Liver (tissue), 7 donors: ENCODE measurements at regions not wholly inside any gene's neighbourhood (a gene's known extent, or its start where the extent isn't known, plus 50 kb on each side); places are given as distances from the start of the nearest gene placed in this dataset.

Source experiments
- DNase-seq: peaks from one replicate; pipeline ENCODE4 v3.0.0-alpha.2; 2017; ENCODE audit warnings: low spot score
- H3K27ac ChIP-seq, 2 donors: one replicate each; pipeline ENCODE4 v1.7.0; 2013; ENCODE audit warnings: inconsistent platforms in 2 of 2, low read length in 2 of 2, control low read depth in 1 of 2, low read depth in 1 of 2, mild to moderate bottlenecking in 1 of 2
- H3K27me3 ChIP-seq, 4 donors: one replicate each; pipeline versions ENCODE4 v1.6.1 to v1.7.0; 2013; ENCODE audit warnings: low read length in 3 of 4, inconsistent platforms in 1 of 4, mild to moderate bottlenecking in 1 of 4, moderate library complexity in 1 of 4; ENCODE audit not compliant: control insufficient read depth in 4 of 4, insufficient read depth in 4 of 4
- H3K36me3 ChIP-seq, 4 donors: one replicate each; pipeline versions ENCODE4 v1.6.1 to v1.7.0; 2013; ENCODE audit warnings: low read length in 3 of 4, mild to moderate bottlenecking in 3 of 4, low read depth in 1 of 4, moderate library complexity in 1 of 4; ENCODE audit not compliant: control insufficient read depth in 4 of 4, insufficient read depth in 3 of 4
- H3K4me1 ChIP-seq, 4 donors: one replicate each; pipeline versions ENCODE4 v1.6.1 to v1.7.0; 2013; ENCODE audit warnings: low read length in 3 of 4, mild to moderate bottlenecking in 3 of 4, moderate library complexity in 1 of 4; ENCODE audit not compliant: control insufficient read depth in 4 of 4, insufficient read depth in 4 of 4
- H3K4me3 ChIP-seq, 3 donors: one replicate each; pipeline versions ENCODE4 v1.6.1 to v1.7.0; 2013; ENCODE audit warnings: low read length in 3 of 3, control low read depth in 1 of 3, low read depth in 1 of 3, mild to moderate bottlenecking in 1 of 3
- H3K9ac ChIP-seq, 2 donors: one replicate each; pipeline ENCODE4 v1.7.0; 2013; ENCODE audit warnings: low read length in 2 of 2, mild to moderate bottlenecking in 2 of 2, moderate library complexity in 2 of 2, control low read depth in 1 of 2, low read depth in 1 of 2
- H3K9me3 ChIP-seq, 4 donors: one replicate each; pipeline versions ENCODE4 v1.6.1 to v1.7.0; 2013; ENCODE audit warnings: low read length in 3 of 4; ENCODE audit not compliant: control insufficient read depth in 4 of 4
- EGR1 ChIP-seq, 2 donors: IDR thresholded peaks; 2 replicates each; pipeline ENCODE4 v1.6.1; 2016 to 2018; ENCODE audit warnings: antibody characterized with exemption in 2 of 2, low read depth in 2 of 2
- FOXA1 ChIP-seq: IDR thresholded peaks from 2 replicates; pipeline ENCODE4 v1.6.1; 2016; ENCODE audit warnings: antibody characterized with exemption
- GABPA ChIP-seq, 2 donors: IDR thresholded peaks in 1 of 2; conservative IDR thresholded peaks in 1 of 2; 2 replicates each; pipeline ENCODE4 v1.6.1; 2016; ENCODE audit warnings: antibody characterized with exemption in 2 of 2, mild to moderate bottlenecking in 1 of 2, moderate library complexity in 1 of 2
- HNF4A ChIP-seq, 2 donors: conservative IDR thresholded peaks; 2 replicates each; pipeline ENCODE4 v1.6.1; 2016; ENCODE audit warnings: antibody characterized with exemption in 2 of 2, mild to moderate bottlenecking in 2 of 2
- MAX ChIP-seq: IDR thresholded peaks from 2 replicates; pipeline ENCODE4 v1.6.1; 2016; ENCODE audit warnings: antibody characterized with exemption
- NR2F2 ChIP-seq: IDR thresholded peaks from 2 replicates; pipeline ENCODE4 v1.6.1; 2016; ENCODE audit warnings: antibody characterized with exemption
- REST ChIP-seq: IDR thresholded peaks from 2 replicates; pipeline ENCODE4 v1.6.1; 2016; ENCODE audit warnings: antibody characterized with exemption, mild to moderate bottlenecking
- SP1 ChIP-seq: IDR thresholded peaks from 2 replicates; pipeline ENCODE4 v1.6.1; 2018; ENCODE audit warnings: antibody characterized with exemption, mild to moderate bottlenecking
- TAF1 ChIP-seq: conservative IDR thresholded peaks from 2 replicates; pipeline ENCODE4 v1.6.1; 2016; ENCODE audit warnings: antibody characterized with exemption, mild to moderate bottlenecking
- ZBTB33 ChIP-seq: IDR thresholded peaks from 2 replicates; pipeline ENCODE4 v1.6.1; 2016; ENCODE audit warnings: antibody characterized with exemption
- WGBS: extraction: QIAGEN DNeasy Blood & Tissue Kit; methylation state at CpG from one replicate; pipeline ENCODE4 v1.1.7; 2013; 5-methylcytosine and 5-hydroxymethylcytosine counted together
- donor health status: healthy.
- donor health status: healthy.
- donor health status: healthy.
- donor health status: healthy.

- 51% methylated on average over 7 of the region's 7 CpGs for WGBS
- Histone ChIP-seq H3K27ac (no peak overlapping the region), H3K9ac (no peak overlapping the region), H3K4me3 (no peak overlapping the region), H3K4me1 (no peaks in the 10 kb centered on the region), H3K9me3 (no peaks in the 10 kb centered on the region), H3K27me3 (no peaks in the 10 kb centered on the region), H3K36me3 (no peaks in the 10 kb centered on the region)
- TF ChIP-seq HNF4A (conservative IDR thresholded peaks at IDR 0.05) (no peak), NR2F2 (no peak)
- DNase-seq = no peak
Observed at GRCh38 chr5:56763711-56764466, 51.5 kb upstream of the MAP3K1 start.

GRCh38 chr5:56763182-56763581 is 52.2 kb upstream of the MAP3K1 start:
- no peaks in the 10 kb centered on the region for H3K4me1 ChIP-seq
- WGBS = 96% methylated on average over 1 of the region's 1 CpG

More at GRCh38 chr5:56763182-56763581, 52.2 kb upstream of the MAP3K1 start:
- H3K27me3 ChIP-seq = no peaks in the 10 kb centered on the region
- no peak overlapping the region for H3K27ac ChIP-seq
- TF ChIP-seq EGR1 (IDR thresholded peaks at IDR 0.05; ENCODE audit: low read depth in 2 of 2) (no peak), TAF1 (no peak), REST (no peak), FOXA1 (no peak), SP1 (no peak), MAX (no peak), GABPA (IDR thresholded peaks at IDR 0.05 in 1 of 2, conservative IDR thresholded peaks at IDR 0.05 in 1 of 2) (no peak), HNF4A (conservative IDR thresholded peaks at IDR 0.05) (no peak), ZBTB33 (no peak)
- H3K9ac ChIP-seq = no peak overlapping the region
- H3K9me3 ChIP-seq = no peaks in the 10 kb centered on the region
- H3K4me3 ChIP-seq = no peak overlapping the region
- no peaks in the 10 kb centered on the region for H3K36me3 ChIP-seq
- DNase-seq = no peak
